Ovary (tissue), 7 donors: ENCODE measurements at regions not wholly inside any gene's neighbourhood (a gene's known extent, or its start where the extent isn't known, plus 50 kb on each side); places are given as distances from the start of the nearest gene placed in this dataset.
"Not testable (repeated sequence)": the region's sequence is repeated elsewhere in the genome, so short reads cannot be mapped to it uniquely, and the experiment has no call there.

ENCODE experiments used
- DNase-seq, 5 donors: peaks; one replicate each; pipeline ENCODE4 v3.0.0-alpha.2; 2019 to 2020
- H3K27ac ChIP-seq, 2 donors: fragments of 200-600 bp; one replicate each; pipeline versions ENCODE4 v1.5.1 to v1.8.0; 2019 to 2022
- H3K27me3 ChIP-seq: fragments of 200-600 bp; one replicate; pipeline ENCODE4 v1.8.0; 2022
- H3K36me3 ChIP-seq: fragments of 200-600 bp; sonication (generic); one replicate; pipeline ENCODE4 v1.5.1; 2019
- H3K4me1 ChIP-seq: one replicate; pipeline ENCODE4 v1.8.1; 2013; ENCODE audit warnings: mild to moderate bottlenecking, moderate library complexity; ENCODE audit not compliant: insufficient read depth
- H3K4me3 ChIP-seq: fragments of 200-600 bp; sonication (generic); one replicate; pipeline ENCODE4 v1.5.1; 2017
- H3K9me3 ChIP-seq, 2 donors: fragments of 200-600 bp in 1 of 2; sonication (generic) in 1 of 2; one replicate each; pipeline versions ENCODE4 v1.5.1 to v1.8.1; 2013 to 2019; ENCODE audit warnings: mild to moderate bottlenecking in 1 of 2, moderate library complexity in 1 of 2
- CTCF ChIP-seq, 3 donors: fragments of 450-650 bp in 2 of 3; fragments of 200-600 bp in 1 of 3; IDR thresholded peaks; one replicate each; pipeline versions ENCODE4 v1.5.1 to v1.8.0; 2016 to 2022; ENCODE audit warnings: antibody characterized with exemption in 3 of 3, mild to moderate bottlenecking in 1 of 3
- EP300 ChIP-seq: sonication (generic); formaldehyde crosslinking; IDR thresholded peaks from one replicate; pipeline ENCODE4 v1.6.1; 2017; ENCODE audit warnings: antibody characterized with exemption
- POLR2A ChIP-seq: fragments of 450-650 bp; IDR thresholded peaks from one replicate; pipeline ENCODE4 v1.6.1; 2017; ENCODE audit warnings: antibody characterized with exemption, mild to moderate bottlenecking, moderate library complexity
- WGBS, 3 donors: extraction: QIAGEN DNeasy Blood & Tissue Kit in 1 of 3; methylation state at CpG; one replicate each; pipeline versions ENCODE4 v1.1.5 to v1.1.7; 2013 to 2017; 5-methylcytosine and 5-hydroxymethylcytosine counted together
- intact Hi-C, 4 donors: fragments of 100-400 bp; cut with DNase I; formaldehyde crosslinking; loops; one replicate each; pipeline versions ENCODE4 v1.11.0 to v1.15.1; 2022 to 2023
- donor health status: DM: no; HTN: no; CAD: no; lungs with moderate emphysema.
- donor health status: DM: no; HTN: no; CAD: no.
- donor health status: Bipolar disorder and iron deficiency.
- donor health status: DM: no; HTN: no; CAD: no.
- donor health status: DM: yes; HTN: yes; CAD: no.

DNA sequence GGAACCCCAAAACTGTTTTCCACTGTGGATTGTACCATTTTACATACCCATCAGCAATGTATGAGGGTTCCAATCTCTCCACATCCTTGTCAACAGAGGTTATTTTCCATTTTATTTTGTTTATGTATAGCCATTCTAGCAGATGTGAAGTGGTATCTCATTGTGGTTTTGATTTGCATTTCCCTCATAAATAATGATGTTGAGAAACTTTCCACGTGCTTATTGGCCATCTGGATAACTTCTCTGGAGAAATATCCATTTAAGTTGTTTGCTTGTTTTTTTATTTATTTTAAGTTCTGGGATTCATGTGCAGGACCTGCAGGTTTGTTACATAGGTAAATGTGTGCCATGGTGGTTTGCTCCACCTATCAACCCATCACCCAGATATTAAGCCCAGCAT is 280.2 kb upstream of the USP25 start:
- intact Hi-C loops, result no loop called here
- WGBS, 3 donors, result 15 to 36% (median 16%) methylated on average over 1 of the region's 1 CpG

DNA sequence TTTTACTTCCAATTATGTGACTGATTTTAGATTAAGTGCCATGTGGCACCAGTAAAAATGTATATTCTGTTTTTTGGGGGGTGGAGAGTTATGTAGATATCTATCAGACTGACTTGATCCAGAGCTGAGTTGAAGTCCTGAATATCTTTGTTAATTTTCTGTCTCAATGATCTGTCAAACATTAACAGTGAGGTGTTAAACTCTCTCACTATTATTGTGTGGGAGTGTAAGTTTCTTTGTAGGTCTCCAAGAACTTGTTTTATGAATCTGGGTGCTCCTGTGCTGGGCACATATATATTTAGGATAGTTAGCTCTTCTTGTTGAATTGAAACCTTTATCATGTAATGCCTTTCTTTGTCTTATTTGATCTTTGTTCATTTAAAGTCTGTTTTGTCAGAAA is 276.5 kb upstream of the USP25 start:
- Histone ChIP-seq H3K4me3 (no peak overlapping the region), H3K4me1 (no peaks in the 10 kb centered on the region), H3K9me3 (no peaks in the 10 kb centered on the region), H3K27me3 (no peaks in the 10 kb centered on the region), H3K27ac (no peak overlapping the region), H3K36me3 (no peaks in the 10 kb centered on the region)
- intact Hi-C loops, result no loop called here
- DNase-seq, result no peak
- TF ChIP-seq POLR2A, result no peak
- no peak for TF ChIP-seq CTCF (IDR thresholded peaks at IDR 0.05)
- no peak for TF ChIP-seq EP300

More for the DNA sequence above, 280.2 kb upstream of the USP25 start:
- Histone ChIP-seq H3K4me3 (no peak overlapping the region), H3K9me3 (no peaks in the 10 kb centered on the region), H3K36me3 (no peaks in the 10 kb centered on the region), H3K4me1 (no peaks in the 10 kb centered on the region), H3K27ac (no peak overlapping the region), H3K27me3 (no peaks in the 10 kb centered on the region)
- TF ChIP-seq CTCF (IDR thresholded peaks at IDR 0.05) (no peak), POLR2A (no peak), EP300 (no peak)
- no peak for DNase-seq

DNA sequence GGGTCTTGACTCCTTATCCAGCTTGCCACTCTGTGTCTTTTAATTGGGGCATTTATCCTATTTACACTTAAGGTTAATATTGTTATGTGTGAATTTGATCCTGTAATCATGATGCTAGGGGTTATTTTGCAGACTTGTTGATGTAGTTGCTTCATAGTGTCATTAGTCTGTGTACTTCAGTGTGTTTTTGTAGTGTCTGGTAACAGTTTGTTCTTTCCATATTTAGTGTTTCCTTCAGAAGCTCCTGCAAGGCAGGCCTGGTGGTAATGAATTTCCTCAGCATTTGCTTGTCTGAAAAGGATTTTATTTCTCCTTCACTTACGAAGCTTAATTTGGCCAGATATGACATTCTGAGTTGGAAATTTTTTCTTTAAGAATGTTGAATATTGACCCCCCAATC is 276.0 kb upstream of the USP25 start:
- DNase-seq, H3K27ac ChIP-seq, H3K4me3 ChIP-seq, intact Hi-C loops, H3K9me3 ChIP-seq, H3K4me1 ChIP-seq, H3K36me3 ChIP-seq, H3K27me3 ChIP-seq: not testable (repeated sequence)
- WGBS, 3 donors, result 48 to 67% (median 57%) methylated on average over 1 of the region's 1 CpG

DNA sequence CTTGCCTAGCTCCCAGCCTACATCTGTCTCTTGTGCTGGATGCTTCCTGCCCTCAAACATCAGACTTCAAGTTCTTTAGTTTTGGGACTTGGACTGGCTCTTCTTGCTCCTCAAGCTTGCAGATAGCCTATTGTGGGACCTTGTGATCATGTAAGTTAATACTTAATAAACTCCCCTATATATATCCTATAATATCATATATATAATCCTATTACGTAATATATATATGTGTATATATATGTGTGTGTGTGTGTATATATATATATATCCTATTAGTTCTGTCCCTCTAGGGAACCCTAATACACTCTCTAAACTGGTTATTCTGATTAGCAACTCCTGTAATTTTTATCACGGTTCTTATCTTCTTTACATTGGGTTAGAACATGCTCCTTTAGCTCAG is 274.9 kb upstream of the USP25 start:
- DNase-seq, H3K27me3 ChIP-seq, H3K9me3 ChIP-seq, H3K36me3 ChIP-seq, H3K27ac ChIP-seq, intact Hi-C loops, H3K4me1 ChIP-seq, H3K4me3 ChIP-seq: not testable (repeated sequence)
- WGBS, 3 donors, result 90 to 97% (median 95%) methylated on average over 2 of the region's 2 CpGs

GRCh38 chr21:15455819-15456462 is 273.8 kb upstream of the USP25 start:
- 84 to 88% (median 85%) methylated on average over 14 of the region's 14 CpGs for WGBS, 3 donors

More at GRCh38 chr21:15455819-15456462, 273.8 kb upstream of the USP25 start:
- Histone ChIP-seq H3K27ac (no peak overlapping the region), H3K9me3 (no peaks in the 10 kb centered on the region), H3K4me3 (no peak overlapping the region), H3K27me3 (no peaks in the 10 kb centered on the region), H3K36me3 (no peaks in the 10 kb centered on the region), H3K4me1 (no peaks in the 10 kb centered on the region)
- intact Hi-C loops, result no loop called here
- DNase-seq, result no peak
- TF ChIP-seq POLR2A, result no peak
- TF ChIP-seq EP300, result no peak
- no peak for TF ChIP-seq CTCF (IDR thresholded peaks at IDR 0.05)
